ENCODE measurements at regions not wholly inside any gene's neighbourhood (a gene's known extent, or its start where the extent isn't known, plus 50 kb on each side); places are given as distances from the start of the nearest gene placed in this dataset.

GRCh38 chr12:111056618-111057521 lies 136.5 kb upstream of the MYL2 start (continued):
- TF ChIP-seq HDGF (IDR thresholded peaks at IDR 0.05), result peak; percentile 93
- no peak for TF ChIP-seq ZNF622 (IDR thresholded peaks at IDR 0.05)
- no peak for TF ChIP-seq ZBTB11 (CRISPR knock-in tag; IDR thresholded peaks at IDR 0.05)
- no peak for TF ChIP-seq SIN3A (IDR thresholded peaks at IDR 0.05; ENCODE audit: low read depth, low read length)
- TF ChIP-seq ESRRA (IDR thresholded peaks at IDR 0.05; ENCODE audit: low read length), result no peak
- no peak for TF ChIP-seq ASH2L (IDR thresholded peaks at IDR 0.05; ENCODE audit: borderline replicate concordance, low read depth)
- no peak for TF ChIP-seq NFYA (IDR thresholded peaks at IDR 0.05; ENCODE audit: borderline replicate concordance, low read depth, low read length)
- TF ChIP-seq KAT2A (conservative IDR thresholded peaks at IDR 0.05; ENCODE audit: control insufficient read depth, low read depth, low read length), result no peak
- TF ChIP-seq PKNOX1 (IDR thresholded peaks at IDR 0.05), result peak; percentile 54; the same call in 1 of the 2 replicates
- TF ChIP-seq RBBP5 (conservative IDR thresholded peaks at IDR 0.05), result no peak
- no peak for TF ChIP-seq POU2F2 (IDR thresholded peaks at IDR 0.05; ENCODE audit: borderline replicate concordance, low read depth, low read length)
- TF ChIP-seq HSF1 (IDR thresholded peaks at IDR 0.05; ENCODE audit: low read depth, low read length), result no peak
- TF ChIP-seq USF1 (IDR thresholded peaks at IDR 0.05; ENCODE audit: borderline replicate concordance, extremely low read length, insufficient read depth, low read depth, low read length), result no peak
- TF ChIP-seq E2F8 (IDR thresholded peaks at IDR 0.05; ENCODE audit: low read depth, partially characterized antibody), result no peak
- no peak for TF ChIP-seq BMI1 (IDR thresholded peaks at IDR 0.05; ENCODE audit: borderline replicate concordance)
- TF ChIP-seq IKZF2 (IDR thresholded peaks at IDR 0.05), result peak in 1 of 2 experiments; percentile 28; a peak in 1 of 4 replicates
- TF ChIP-seq MXI1 (IDR thresholded peaks at IDR 0.05; ENCODE audit: low read depth, low read length), result no peak
- TF ChIP-seq CBX5 (IDR thresholded peaks at IDR 0.05; ENCODE audit: low read depth), result no peak
- peak; percentile 62; the same call in 1 of the 2 replicates for TF ChIP-seq CREB1 (IDR thresholded peaks at IDR 0.05; ENCODE audit: low read depth)
